ENCODE measurements at regions not wholly inside any gene's neighbourhood (a gene's known extent, or its start where the extent isn't known, plus 50 kb on each side); places are given as distances from the start of the nearest gene placed in this dataset.

DNA sequence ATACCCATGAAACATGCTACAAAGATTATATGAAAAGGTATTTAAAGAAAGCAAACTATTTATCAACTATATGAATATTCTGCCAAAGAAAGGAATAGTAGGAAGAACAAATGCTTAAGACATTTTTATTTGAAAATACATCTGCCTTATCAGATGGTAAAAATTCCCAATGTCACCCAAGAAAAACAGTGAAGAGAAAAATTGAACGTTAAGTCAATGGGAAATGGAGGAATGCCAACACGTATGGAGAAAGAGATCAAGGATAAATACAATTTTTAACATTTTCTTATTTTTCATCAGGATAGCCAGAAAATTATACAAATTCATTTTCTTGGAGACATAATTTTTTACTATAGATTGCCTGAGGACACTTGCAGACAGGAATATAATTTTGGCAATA lies 394.2 kb downstream of the ZEB2 start:
- H3K4me3 Mint-ChIP-seq = no peak overlapping the region
- no peak for DNase-seq
- no peak overlapping the region for H3K27ac ChIP-seq (ENCODE audit: low read length in 2 of 2)
- no peaks in the 10 kb centered on the region for H3K9me3 ChIP-seq (ENCODE audit: control extremely low read depth in 1 of 3, control insufficient read depth in 2 of 3, insufficient read depth in 1 of 3, low read length in 2 of 3)
- TF ChIP-seq EZH2 (IDR thresholded peaks at IDR 0.05; ENCODE audit: borderline replicate concordance, insufficient read depth, low read depth, low read length, poor library complexity, severe bottlenecking) = no peak
- TF ChIP-seq, protein P1, sequence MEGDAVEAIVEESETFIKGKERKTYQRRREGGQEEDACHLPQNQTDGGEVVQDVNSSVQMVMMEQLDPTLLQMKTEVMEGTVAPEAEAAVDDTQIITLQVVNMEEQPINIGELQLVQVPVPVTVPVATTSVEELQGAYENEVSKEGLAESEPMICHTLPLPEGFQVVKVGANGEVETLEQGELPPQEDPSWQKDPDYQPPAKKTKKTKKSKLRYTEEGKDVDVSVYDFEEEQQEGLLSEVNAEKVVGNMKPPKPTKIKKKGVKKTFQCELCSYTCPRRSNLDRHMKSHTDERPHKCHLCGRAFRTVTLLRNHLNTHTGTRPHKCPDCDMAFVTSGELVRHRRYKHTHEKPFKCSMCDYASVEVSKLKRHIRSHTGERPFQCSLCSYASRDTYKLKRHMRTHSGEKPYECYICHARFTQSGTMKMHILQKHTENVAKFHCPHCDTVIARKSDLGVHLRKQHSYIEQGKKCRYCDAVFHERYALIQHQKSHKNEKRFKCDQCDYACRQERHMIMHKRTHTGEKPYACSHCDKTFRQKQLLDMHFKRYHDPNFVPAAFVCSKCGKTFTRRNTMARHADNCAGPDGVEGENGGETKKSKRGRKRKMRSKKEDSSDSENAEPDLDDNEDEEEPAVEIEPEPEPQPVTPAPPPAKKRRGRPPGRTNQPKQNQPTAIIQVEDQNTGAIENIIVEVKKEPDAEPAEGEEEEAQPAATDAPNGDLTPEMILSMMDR (IDR thresholded peaks at IDR 0.05) = no peak
- H3K4me1 ChIP-seq (ENCODE audit: control insufficient read depth in 2 of 2, insufficient read depth in 2 of 2, low read length in 2 of 2) = no peaks in the 10 kb centered on the region
- WGBS (ENCODE audit: insufficient coverage) = no CpG with 5 or more reads among the region's 2 CpGs
- H3K9me3 Mint-ChIP-seq (ENCODE audit: insufficient read depth) = no peaks in the 10 kb centered on the region
- intact Hi-C loops (cut with micrococcal nuclease) = no loop called here
- H3K4me3 ChIP-seq (ENCODE audit: control extremely low read depth in 1 of 5, extremely low read depth in 1 of 5, insufficient read depth in 1 of 5, low read depth in 2 of 5, low read length in 4 of 5) = no peak overlapping the region
- ChIA-PET CTCF (no interaction called here), POLR2A (no interaction called here)
- H3K27me3 ChIP-seq (replicated peaks in 1 of 4; ENCODE audit: control extremely low read depth in 1 of 4, control insufficient read depth in 3 of 4, insufficient read depth in 4 of 4, low read length in 3 of 4) = no peaks in the 10 kb centered on the region
- no peak overlapping the region for H2AFZ ChIP-seq (ENCODE audit: insufficient read depth, low read depth, low read length, poor library complexity, severe bottlenecking)
- H3K79me2 ChIP-seq (ENCODE audit: control insufficient read depth, insufficient read depth, low read length) = no peaks in the 10 kb centered on the region
- peaks cover 0 to 5% of the 10 kb centered on the region in 2 experiments for H3K36me3 ChIP-seq (replicated peaks in 1 of 2; ENCODE audit: control extremely low read depth in 1 of 2, control insufficient read depth in 1 of 2, extremely low read depth in 1 of 2, insufficient read depth in 2 of 2, low read length in 1 of 2)
- H3K27ac Mint-ChIP-seq = no peak overlapping the region
- no peaks in the 10 kb centered on the region for H3K27me3 Mint-ChIP-seq
- no peaks in the 10 kb centered on the region for H3K4me1 Mint-ChIP-seq
- no peaks in the 10 kb centered on the region for H4K20me1 ChIP-seq (ENCODE audit: control insufficient read depth, insufficient read depth, low read length, poor library complexity, severe bottlenecking)
- H3K4me2 ChIP-seq (replicated peaks; ENCODE audit: low read depth, low read length, poor library complexity, severe bottlenecking) = no peak overlapping the region
- ATAC-seq (ENCODE audit: low read depth) = no peak
- no peak overlapping the region for H3K9ac ChIP-seq (ENCODE audit: low read length)

DNA sequence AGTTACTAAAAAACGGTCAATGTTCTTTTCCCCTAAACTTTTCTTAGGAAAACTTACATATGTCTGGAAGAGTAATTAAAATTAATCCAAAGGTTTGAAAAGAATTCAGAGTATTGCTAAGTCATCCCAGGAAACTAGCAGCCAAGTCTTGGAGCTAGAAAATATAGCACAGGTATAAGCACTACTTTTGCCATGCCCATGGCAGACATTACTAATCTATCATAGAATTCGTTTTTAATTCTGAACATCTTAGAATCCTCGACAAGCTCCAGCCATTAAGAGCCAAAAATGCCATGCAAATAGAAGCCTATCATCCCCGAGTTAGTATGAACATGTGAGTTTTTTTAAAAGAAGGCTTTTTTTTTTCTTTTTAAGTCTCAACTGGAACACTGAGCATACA lies 395.0 kb downstream of the ZEB2 start:
- Histone ChIP-seq H4K20me1 (ENCODE audit: control insufficient read depth, insufficient read depth, low read length, poor library complexity, severe bottlenecking) (no peaks in the 10 kb centered on the region), H3K9ac (ENCODE audit: low read length) (no peak overlapping the region), H3K9me3 (ENCODE audit: control extremely low read depth in 1 of 3, control insufficient read depth in 2 of 3, insufficient read depth in 1 of 3, low read length in 2 of 3) (no peaks in the 10 kb centered on the region), H3K4me2 (replicated peaks; ENCODE audit: low read depth, low read length, poor library complexity, severe bottlenecking) (no peak overlapping the region), H2AFZ (ENCODE audit: insufficient read depth, low read depth, low read length, poor library complexity, severe bottlenecking) (no peak overlapping the region), H3K27ac (ENCODE audit: low read length in 2 of 2) (no peak overlapping the region), H3K4me3 (ENCODE audit: control extremely low read depth in 1 of 5, extremely low read depth in 1 of 5, insufficient read depth in 1 of 5, low read depth in 2 of 5, low read length in 4 of 5) (no peak overlapping the region), H3K27me3 (replicated peaks in 1 of 4; ENCODE audit: control extremely low read depth in 1 of 4, control insufficient read depth in 3 of 4, insufficient read depth in 4 of 4, low read length in 3 of 4) (no peaks in the 10 kb centered on the region), H3K4me1 (ENCODE audit: control insufficient read depth in 2 of 2, insufficient read depth in 2 of 2, low read length in 2 of 2) (no peaks in the 10 kb centered on the region), H3K79me2 (ENCODE audit: control insufficient read depth, insufficient read depth, low read length) (no peaks in the 10 kb centered on the region), H3K36me3 (replicated peaks in 1 of 2; ENCODE audit: control extremely low read depth in 1 of 2, control insufficient read depth in 1 of 2, extremely low read depth in 1 of 2, insufficient read depth in 2 of 2, low read length in 1 of 2) (peaks cover 0 to 5% of the 10 kb centered on the region in 2 experiments)
- CTCF ChIA-PET = no interaction called here
- H3K9me3 Mint-ChIP-seq (ENCODE audit: insufficient read depth) = no peaks in the 10 kb centered on the region
- POLR2A ChIA-PET = no interaction called here
- ATAC-seq (ENCODE audit: low read depth) (no peak), DNase-seq (no peak)
- no peaks in the 10 kb centered on the region for H3K4me1 Mint-ChIP-seq
- no peak overlapping the region for H3K4me3 Mint-ChIP-seq
- intact Hi-C loops (cut with micrococcal nuclease) = no loop called here
- no peaks in the 10 kb centered on the region for H3K27me3 Mint-ChIP-seq
- no peak for TF ChIP-seq EZH2 (IDR thresholded peaks at IDR 0.05; ENCODE audit: borderline replicate concordance, insufficient read depth, low read depth, low read length, poor library complexity, severe bottlenecking)
- TF ChIP-seq, protein P1 (IDR thresholded peaks at IDR 0.05) = no peak
- no CpG with 5 or more reads among the region's 4 CpGs for WGBS (ENCODE audit: insufficient coverage)
- H3K27ac Mint-ChIP-seq = no peak overlapping the region
